HG03060 (cell line): ENCODE measurements at regions not wholly inside any gene's neighbourhood (a gene's known extent, or its start where the extent isn't known, plus 50 kb on each side); places are given as distances from the start of the nearest gene placed in this dataset.

Experiments used
- ATAC-seq: cut with Tn5 transposase; IDR thresholded peaks from one replicate; pipeline ENCODE4 v1.9.1; 2021; ENCODE audit warnings: low read depth, moderate number of reproducible peaks; ENCODE audit not compliant: unreplicated experiment

DNA sequence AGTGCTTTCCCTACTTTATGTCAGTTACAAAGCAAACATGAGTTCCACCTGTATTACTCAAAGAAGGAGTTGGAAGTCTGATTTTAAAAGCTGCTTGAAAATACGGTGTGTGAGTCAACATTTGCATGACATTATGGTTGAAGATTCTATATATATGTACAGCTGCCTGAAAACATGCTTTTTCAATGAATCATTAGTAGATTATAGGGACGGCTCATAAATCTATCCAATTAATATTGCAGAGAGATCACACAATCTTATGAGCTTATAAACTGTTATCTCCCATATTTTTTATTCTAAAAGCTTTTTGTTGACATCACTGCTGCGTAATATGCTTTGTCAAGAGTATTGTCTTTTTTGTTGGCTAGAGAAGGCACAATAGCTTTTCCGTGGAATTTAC lies 873.8 kb downstream of the SLITRK6 start:
- no peak for ATAC-seq

DNA sequence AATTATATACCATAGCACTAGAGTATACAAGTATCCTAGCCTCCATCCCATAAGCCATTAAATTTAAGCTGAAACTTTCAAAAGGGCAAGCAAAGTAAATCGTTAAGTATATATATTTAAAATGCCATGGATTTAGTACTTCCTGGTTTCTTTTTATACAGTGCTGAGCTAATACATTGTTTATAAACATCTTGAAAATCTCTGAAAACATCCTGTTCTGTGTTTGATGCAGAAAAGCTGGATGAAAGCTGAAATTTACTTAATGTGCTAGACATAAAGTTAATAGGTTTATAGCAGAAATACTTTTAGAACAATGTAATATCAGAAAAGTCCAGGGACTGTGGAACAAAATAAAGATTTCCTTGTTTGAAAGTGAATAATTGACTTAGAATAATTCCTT lies 875.4 kb downstream of the SLITRK6 start:
- no peak for ATAC-seq

DNA sequence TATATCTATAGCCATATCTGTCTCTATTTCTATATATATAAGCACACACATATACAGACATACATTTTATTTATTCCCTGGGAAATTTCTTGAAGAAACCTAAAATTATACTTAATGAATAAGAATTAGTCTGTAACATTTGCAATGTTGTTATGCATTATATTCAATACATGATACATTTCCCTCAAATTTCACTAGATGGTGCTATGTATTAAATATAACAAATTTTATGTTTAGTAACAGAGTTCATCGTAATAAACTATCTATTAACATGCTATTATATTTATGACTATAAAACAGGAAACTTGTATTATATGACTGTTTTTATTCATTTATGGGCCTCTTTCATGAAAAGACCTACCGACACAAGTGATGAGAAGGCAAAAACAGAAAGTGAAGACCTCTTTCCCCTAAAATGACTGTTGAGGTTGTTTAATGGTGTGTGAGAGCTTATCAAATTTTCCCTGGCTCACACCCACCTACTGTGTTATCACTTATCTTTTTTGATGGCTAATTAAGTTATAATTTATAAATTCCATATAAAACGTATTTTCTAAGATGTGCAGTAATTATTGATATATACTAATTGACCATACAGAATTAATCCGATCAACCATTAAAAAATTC lies 881.9 kb downstream of the SLITRK6 start:
- no peak for ATAC-seq

GRCh38 chr13:84912720-84913119 lies 886.5 kb downstream of the SLITRK6 start:
- ATAC-seq: no peak

DNA sequence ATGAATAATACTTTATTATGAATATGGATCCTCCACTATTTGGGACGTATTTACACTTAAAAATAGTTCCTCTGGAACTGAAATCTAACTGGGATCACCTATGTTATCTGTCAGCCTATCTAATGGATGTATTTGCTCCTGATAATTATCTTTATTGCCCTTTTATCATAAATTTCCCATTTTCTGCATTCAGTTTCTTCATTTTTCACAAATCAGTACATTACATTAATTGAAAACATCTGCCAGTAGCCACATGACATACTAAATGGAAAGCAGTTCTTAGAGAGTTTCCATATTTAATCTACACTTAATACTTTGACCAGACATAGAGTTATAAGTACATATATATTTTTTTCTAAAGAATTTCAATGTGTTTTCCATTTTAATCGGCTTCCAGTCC lies 888.8 kb downstream of the SLITRK6 start:
- ATAC-seq: no peak

- no peak for ATAC-seq
Observed at GRCh38 chr13:84903391-84903790, 895.8 kb downstream of the SLITRK6 start.

DNA sequence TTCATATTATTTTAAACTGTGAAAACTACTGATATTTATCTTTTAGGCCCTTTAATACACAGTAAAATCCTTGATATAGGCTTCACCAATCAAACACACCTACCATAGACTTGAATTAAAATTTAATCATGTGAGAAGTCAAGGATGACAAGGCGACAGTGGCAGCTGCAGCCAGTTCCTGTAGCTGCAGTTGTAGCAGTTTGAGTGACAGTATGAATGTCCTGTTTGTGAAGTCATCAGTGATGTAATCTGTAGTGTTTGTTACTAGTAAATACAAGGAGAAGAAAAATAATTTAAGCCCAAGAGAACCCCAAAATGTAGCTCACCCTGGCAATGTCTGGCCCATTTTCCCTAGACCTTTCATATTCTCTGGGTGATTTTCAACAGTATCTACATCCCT lies 897.0 kb downstream of the SLITRK6 start:
- no peak for ATAC-seq

- ATAC-seq: no peak
Observed at GRCh38 chr13:84896128-84896527, 903.1 kb downstream of the SLITRK6 start.

DNA sequence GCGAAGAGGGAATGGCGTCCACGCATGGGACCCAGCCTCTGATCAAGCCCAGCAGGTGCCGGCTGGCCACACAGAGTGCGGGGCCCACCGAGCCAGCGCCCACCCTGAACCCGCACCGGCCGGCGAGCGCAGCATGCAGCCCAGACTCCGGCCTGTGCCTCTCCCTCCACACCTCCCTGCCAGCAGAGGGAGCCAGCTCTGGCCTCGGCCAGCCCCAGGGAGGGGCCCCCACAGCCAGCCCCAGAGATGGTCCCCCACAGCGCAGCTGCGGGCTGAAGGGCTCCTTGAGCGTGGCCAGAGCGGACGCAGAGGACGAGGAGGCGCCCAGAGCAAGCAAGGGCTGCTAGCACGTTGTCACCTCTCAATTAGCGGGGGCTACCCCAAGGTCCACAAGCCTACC lies 904.5 kb downstream of the SLITRK6 start:
- ATAC-seq: no peak

DNA sequence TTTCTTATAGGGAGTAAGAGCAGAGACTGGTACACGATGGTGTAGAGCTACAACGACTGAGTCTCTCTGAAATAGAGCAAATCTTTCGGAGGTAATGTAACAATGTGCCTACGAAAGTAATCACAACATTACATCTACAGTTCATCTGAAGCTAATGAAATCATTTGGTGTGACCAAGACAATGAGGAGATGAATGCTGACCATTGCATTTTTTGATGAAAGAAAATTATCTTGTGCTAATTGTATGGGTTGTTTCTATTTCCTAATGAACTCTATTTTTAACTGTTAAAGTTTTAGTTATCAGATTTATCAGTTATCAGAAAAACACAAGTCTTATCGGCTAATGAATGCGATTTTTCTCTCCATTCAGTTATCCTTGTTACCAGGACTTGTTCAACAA lies 913.4 kb downstream of the SLITRK6 start:
- no peak for ATAC-seq

DNA sequence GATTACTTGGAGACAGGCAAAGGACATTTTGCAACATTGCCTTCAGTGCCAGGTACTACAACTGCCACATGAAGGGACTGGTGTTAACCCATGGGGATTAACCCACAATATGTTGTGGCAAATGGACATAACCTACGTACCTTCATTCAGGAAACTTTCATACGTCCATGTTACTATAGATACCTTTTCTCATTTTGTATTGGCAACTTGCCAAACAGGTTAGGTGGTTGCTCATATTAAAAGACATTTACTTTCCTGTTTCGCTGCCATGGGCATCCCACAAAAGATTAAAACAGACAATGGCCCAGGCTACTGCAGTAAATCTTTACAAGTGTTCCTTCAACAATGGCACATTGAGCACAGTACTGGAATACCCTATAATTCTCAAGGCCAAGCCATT lies 925.3 kb downstream of the SLITRK6 start:
- no peak for ATAC-seq

- ATAC-seq: no peak
Observed at GRCh38 chr13:84870190-84870589, 929.0 kb downstream of the SLITRK6 start.

- ATAC-seq: no peak
Observed at GRCh38 chr13:84867246-84867645, 932.0 kb downstream of the SLITRK6 start.

DNA sequence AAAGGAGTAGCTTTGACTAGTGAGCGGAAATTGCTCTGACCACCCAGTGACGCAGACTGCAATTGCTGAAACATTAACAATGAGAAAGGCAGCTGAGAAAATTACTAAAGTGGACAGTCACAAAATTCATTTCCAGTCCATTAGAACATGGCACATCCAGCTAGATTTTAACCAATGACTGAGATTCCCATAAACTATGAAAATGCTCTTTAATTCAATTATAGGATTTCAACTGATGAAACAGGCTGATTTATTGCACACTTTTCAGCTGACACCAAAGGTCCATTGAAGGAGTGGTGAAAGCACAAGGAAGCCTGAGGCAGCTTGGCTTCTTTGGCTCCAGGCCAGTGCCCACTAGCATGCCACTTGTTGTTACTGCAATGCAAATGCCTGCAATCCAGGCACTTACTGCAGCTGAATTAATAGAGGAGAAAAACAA lies 933.4 kb downstream of the SLITRK6 start:
- ATAC-seq: no peak

- ATAC-seq: no peak
Observed at GRCh38 chr13:84864341-84864740, 934.9 kb downstream of the SLITRK6 start.

DNA sequence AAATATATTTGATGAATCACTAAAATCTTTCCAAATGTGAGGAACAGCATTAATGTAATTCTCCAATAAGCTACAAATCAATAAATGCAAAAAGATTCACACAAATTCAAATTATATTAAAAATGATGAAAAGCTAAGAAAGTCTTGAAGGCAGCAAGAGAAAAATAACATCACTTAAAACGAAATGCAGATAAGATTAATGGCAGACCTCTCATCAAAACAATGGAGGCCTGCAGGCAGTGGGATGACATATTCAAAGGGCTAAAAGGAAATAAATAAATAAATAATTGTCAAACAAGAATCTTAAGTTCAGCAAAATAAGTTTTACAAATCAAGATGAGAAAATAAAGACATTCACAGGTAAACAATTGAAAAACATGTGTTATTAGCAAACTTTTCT lies 952.1 kb downstream of the SLITRK6 start:
- no peak for ATAC-seq

DNA sequence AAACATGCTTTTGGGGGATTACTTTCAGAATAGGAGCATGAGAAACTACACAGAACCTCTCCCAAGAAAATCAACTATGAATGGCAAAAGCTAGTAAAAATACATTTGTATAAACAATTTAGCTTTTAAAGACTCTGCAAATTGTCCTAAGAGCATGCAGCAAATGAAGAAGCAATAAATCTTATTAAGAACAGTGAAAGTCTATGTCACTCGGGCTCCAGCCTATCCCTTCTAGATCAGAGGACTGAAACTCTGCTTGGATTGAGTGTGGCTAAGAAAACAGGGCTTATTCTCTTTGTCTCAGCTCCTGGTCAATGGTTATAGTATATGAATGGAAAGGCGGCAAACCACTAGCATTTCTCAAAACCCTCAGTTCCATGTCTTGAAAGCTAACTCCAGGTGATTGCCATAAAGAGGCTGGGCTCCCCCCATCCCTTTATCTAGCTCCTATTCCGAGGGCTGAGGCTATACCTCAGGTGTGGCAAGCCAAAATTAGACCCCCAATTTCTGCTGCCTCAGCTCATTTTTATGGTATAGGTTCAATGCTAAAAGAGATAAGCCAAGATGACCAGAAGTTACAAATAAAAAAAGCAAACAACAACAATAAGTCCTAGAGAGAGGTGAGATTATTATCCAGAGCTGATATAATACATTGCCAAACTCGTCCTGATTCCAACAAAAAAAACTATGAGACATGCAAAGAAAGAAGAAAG lies 953.2 kb downstream of the SLITRK6 start:
- ATAC-seq: no peak

DNA sequence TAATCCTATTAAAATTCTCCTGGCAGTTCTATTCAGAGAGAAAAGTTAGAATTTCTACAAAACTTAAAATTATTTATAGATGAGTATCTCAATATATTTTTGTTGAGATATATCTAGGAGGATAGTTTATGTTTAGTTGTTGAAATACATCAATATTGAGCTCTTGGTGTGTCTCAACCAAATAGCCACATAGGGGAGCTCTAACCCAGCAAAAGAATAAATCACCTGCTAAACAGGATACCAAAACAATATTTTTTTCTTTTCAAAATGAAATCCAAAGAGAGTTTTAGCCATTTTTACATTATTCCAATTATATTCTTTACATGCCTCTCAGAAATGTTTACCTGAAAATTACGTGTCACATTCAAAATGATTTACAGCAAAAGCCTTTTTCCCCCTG lies 954.7 kb downstream of the SLITRK6 start:
- no peak for ATAC-seq

GRCh38 chr13:84843368-84843767 lies 955.9 kb downstream of the SLITRK6 start:
- no peak for ATAC-seq

- no peak for ATAC-seq
Observed at GRCh38 chr13:84834201-84834600, 951.9 kb upstream of the SLITRK1 start.

DNA sequence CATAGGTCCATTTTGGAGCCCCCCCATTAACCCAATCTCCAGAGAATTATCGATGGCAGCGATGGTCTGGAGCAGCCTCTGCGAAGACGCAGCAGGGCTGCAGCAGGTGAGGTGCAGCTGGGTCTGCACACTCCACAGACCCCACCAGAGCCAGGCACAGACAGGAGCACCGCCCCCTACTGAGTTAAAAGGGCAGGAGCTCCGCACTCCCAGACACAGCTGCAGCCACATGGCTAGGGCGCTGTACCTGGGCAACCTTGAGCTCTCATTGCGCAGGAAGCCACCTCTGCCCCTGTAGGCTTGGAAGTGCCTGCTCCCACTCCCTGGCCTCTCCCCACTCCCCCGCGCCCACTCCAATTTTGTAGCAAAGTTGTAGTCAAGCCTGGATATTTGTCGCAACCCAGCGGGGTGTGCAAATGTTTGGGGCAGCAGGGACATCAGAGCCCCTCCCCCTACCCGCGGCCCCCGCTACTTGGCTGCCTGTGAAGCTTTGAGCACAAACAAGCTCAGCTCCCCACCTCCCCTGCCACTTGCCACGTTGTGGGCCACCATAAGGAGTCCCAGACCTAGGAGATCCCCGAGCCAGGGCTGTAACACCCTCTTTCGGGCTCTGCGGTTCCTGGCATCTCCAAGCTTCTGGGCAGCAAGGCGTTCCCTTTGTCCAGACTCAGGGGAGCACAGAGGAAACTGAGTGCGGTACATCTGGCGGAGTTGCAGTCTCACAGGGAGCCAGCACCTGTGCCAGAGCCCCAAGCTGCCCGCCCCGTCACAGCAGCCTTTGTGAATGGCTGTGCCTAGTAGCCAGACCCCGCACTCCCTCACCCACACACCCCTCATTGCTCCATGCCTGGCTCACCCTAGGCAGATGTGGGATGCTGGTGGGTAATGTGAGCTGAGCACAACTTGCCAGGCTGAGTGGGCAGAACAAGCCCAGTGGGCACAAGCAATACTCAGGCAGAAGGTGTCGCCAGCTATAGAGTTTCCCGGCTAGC lies 949.7 kb upstream of the SLITRK1 start:
- no peak for ATAC-seq
